HG03520 (cell line): ENCODE measurements at regions not wholly inside any gene's neighbourhood (a gene's known extent, or its start where the extent isn't known, plus 50 kb on each side); places are given as distances from the start of the nearest gene placed in this dataset.

Source experiments
- ATAC-seq: cut with Tn5 transposase; IDR thresholded peaks from one replicate; pipeline ENCODE4 v1.9.1; 2021; ENCODE audit warnings: mild to moderate bottlenecking, moderate library complexity; ENCODE audit not compliant: unreplicated experiment

- no peak for ATAC-seq
These were observed 454.5 kb downstream of the TMA16 start for GRCh38 chr4:163948920-163949455.

- ATAC-seq = no peak
These were observed 455.6 kb downstream of the TMA16 start for GRCh38 chr4:163949976-163950601.

- ATAC-seq = no peak
These were observed 460.8 kb downstream of the TMA16 start for GRCh38 chr4:163955288-163955687.

- ATAC-seq = no peak
These were observed 464.3 kb downstream of the TMA16 start for GRCh38 chr4:163958751-163959150.

- no peak for ATAC-seq
These were observed 465.4 kb downstream of the TMA16 start for GRCh38 chr4:163959932-163960331.

- no peak for ATAC-seq
These were observed 472.1 kb downstream of the TMA16 start for GRCh38 chr4:163966612-163967011.

- ATAC-seq = peak; percentile 66
These were observed 472.8 kb downstream of the TMA16 start for GRCh38 chr4:163967263-163967662.

- no peak for ATAC-seq
These were observed 473.2 kb downstream of the TMA16 start for GRCh38 chr4:163967710-163968109.

GRCh38 chr4:163969291-163969690 is 474.8 kb downstream of the TMA16 start:
- no peak for ATAC-seq

GRCh38 chr4:163976588-163976987 is 482.1 kb downstream of the TMA16 start:
- ATAC-seq = no peak

- ATAC-seq = no peak
These were observed 493.9 kb downstream of the TMA16 start for GRCh38 chr4:163988391-163988790.

GRCh38 chr4:163988865-163989264 is 494.4 kb downstream of the TMA16 start:
- ATAC-seq = no peak

- ATAC-seq = no peak
These were observed 496.9 kb downstream of the TMA16 start for GRCh38 chr4:163991298-163991865.

GRCh38 chr4:164009435-164009834 is 514.9 kb downstream of the TMA16 start:
- ATAC-seq = no peak

- ATAC-seq = peak; percentile 16
These were observed 517.3 kb downstream of the TMA16 start for GRCh38 chr4:164011791-164012190.

- ATAC-seq = peak; percentile 54
These were observed 518.0 kb downstream of the TMA16 start for GRCh38 chr4:164012396-164013027.

GRCh38 chr4:164021947-164022346 is 527.5 kb downstream of the TMA16 start:
- no peak for ATAC-seq

GRCh38 chr4:164023214-164023613 is 528.7 kb downstream of the TMA16 start:
- ATAC-seq = no peak

- ATAC-seq = peak; percentile 70
These were observed 533.3 kb downstream of the TMA16 start for GRCh38 chr4:164027805-164028204.

- no peak for ATAC-seq
These were observed 545.0 kb downstream of the TMA16 start for GRCh38 chr4:164039482-164039881.

- ATAC-seq = no peak
These were observed 562.1 kb downstream of the TMA16 start for GRCh38 chr4:164056426-164057142.
